HL-60 (cell line): ENCODE measurements at regions not wholly inside any gene's neighbourhood (a gene's known extent, or its start where the extent isn't known, plus 50 kb on each side); places are given as distances from the start of the nearest gene placed in this dataset.

Experiments used
- DNase-seq, 2 experiments: peaks; one replicate each; pipeline ENCODE4 v3.0.0-alpha.2; 2010 to 2020; ENCODE audit warnings: low read depth in 1 of 2, low spot score in 1 of 2
- H3K27ac ChIP-seq: fragments of 250-450 bp; sonication (Bioruptor Pico); replicated peaks from 2 replicates; pipeline ENCODE4 v1.5.1; 2020; ENCODE audit warnings: mild to moderate bottlenecking, moderate library complexity
- H3K27me3 ChIP-seq: fragments of 250-450 bp; sonication (Bioruptor Pico); 2 replicates; pipeline ENCODE4 v1.5.1; 2021; ENCODE audit warnings: mild to moderate bottlenecking, moderate library complexity; ENCODE audit not compliant: insufficient read depth, poor library complexity, severe bottlenecking
- H3K4me3 ChIP-seq: replicated peaks from 2 replicates; pipeline ENCODE4 v1.5.1; 2011; ENCODE audit warnings: mild to moderate bottlenecking, control low read depth, low read length; ENCODE audit not compliant: insufficient read depth
- CTCF ChIP-seq: IDR thresholded peaks from one replicate; pipeline ENCODE4 v1.5.1; 2011; ENCODE audit warnings: low read length, control low read depth, inconsistent platforms; ENCODE audit not compliant: insufficient read depth
- GABPA ChIP-seq: IDR thresholded peaks from 2 replicates; pipeline ENCODE4 v1.6.1; 2012; ENCODE audit warnings: low read depth
- POLR2AphosphoS5 ChIP-seq: IDR thresholded peaks from 2 replicates; pipeline ENCODE4 v1.6.1; 2012; ENCODE audit warnings: low read depth
- REST ChIP-seq: IDR thresholded peaks from 2 replicates; pipeline ENCODE4 v1.6.1; 2012; ENCODE audit warnings: low read depth; ENCODE audit not compliant: insufficient replicate concordance
- SPI1 ChIP-seq: IDR thresholded peaks from 2 replicates; pipeline ENCODE4 v1.6.1; 2012; ENCODE audit warnings: low read depth, mild to moderate bottlenecking, borderline replicate concordance

GRCh38 chr10:111498560-111498959 is 421.7 kb downstream of the ADRA2A start:
- TF ChIP-seq REST (no peak), CTCF (no peak), SPI1 (no peak)
- no peaks in the 10 kb centered on the region for H3K27me3 ChIP-seq
- DNase-seq, result no peak
- no peak overlapping the region for H3K4me3 ChIP-seq
- no peak overlapping the region for H3K27ac ChIP-seq

GRCh38 chr10:111504376-111504775 is 427.5 kb downstream of the ADRA2A start:
- DNase-seq, result no peak
- H3K27ac ChIP-seq, result no peak overlapping the region
- H3K4me3 ChIP-seq, result no peak overlapping the region
- no peaks in the 10 kb centered on the region for H3K27me3 ChIP-seq
- TF ChIP-seq SPI1 (no peak), REST (no peak), GABPA (no peak), CTCF (no peak), POLR2AphosphoS5 (no peak)

GRCh38 chr10:111506266-111507034 is 429.6 kb downstream of the ADRA2A start:
- no peak for DNase-seq
- no peak overlapping the region for H3K4me3 ChIP-seq
- no peaks in the 10 kb centered on the region for H3K27me3 ChIP-seq
- no peak for TF ChIP-seq POLR2AphosphoS5
- no peak for TF ChIP-seq REST
- no peak for TF ChIP-seq SPI1
- no peak for TF ChIP-seq GABPA
- TF ChIP-seq CTCF, result no peak
- no peak overlapping the region for H3K27ac ChIP-seq
